Pancreas (tissue), 10 donors: ENCODE measurements at regions not wholly inside any gene's neighbourhood (a gene's known extent, or its start where the extent isn't known, plus 50 kb on each side); places are given as distances from the start of the nearest gene placed in this dataset.

ENCODE experiments used
- ATAC-seq, 4 donors: fragments of 200-7000 bp; cut with Tn5 transposase; one replicate each; pipeline versions ENCODE4 v1.8.0 to v1.9.1; 2020; ENCODE audit warnings: mild to moderate bottlenecking in 4 of 4, moderate library complexity in 4 of 4
- DNase-seq, 6 donors: peaks; one replicate each; pipeline ENCODE4 v3.0.0-alpha.2; 2020
- FAIRE-seq: peaks from 2 replicates; lab custom pipeline; 2012; peaks lifted over from hg19 to GRCh38; lab: Jason Lieb, UNC
- H3K27ac ChIP-seq, 4 donors: fragments of 200-600 bp; sonication (generic); 1 replicate in 3 of 4; 2 replicates in 1 of 4; pipeline versions ENCODE4 v1.5.0 to v1.8.0; 2020
- H3K27me3 ChIP-seq, 4 donors: fragments of 200-600 bp; one replicate each; pipeline ENCODE4 v1.8.0; 2021
- H3K36me3 ChIP-seq, 3 donors: fragments of 200-600 bp; sonication (generic) in 1 of 3; one replicate each; pipeline versions ENCODE4 v1.5.0 to v1.8.0; 2020 to 2021
- H3K4me1 ChIP-seq, 3 donors: fragments of 200-600 bp; one replicate each; pipeline ENCODE4 v1.8.0; 2021
- H3K4me3 ChIP-seq, 4 donors: fragments of 200-600 bp; sonication (generic) in 2 of 4; one replicate each; pipeline versions ENCODE4 v1.5.0 to v1.8.0; 2020 to 2021
- H3K9me3 ChIP-seq, 4 donors: fragments of 200-600 bp; one replicate each; pipeline ENCODE4 v1.8.0; 2021
- WGBS, 2 donors: extraction: QIAGEN DNeasy Blood & Tissue Kit; methylation state at CpG; one replicate each; pipeline ENCODE4 v1.1.7; 2013; 5-methylcytosine and 5-hydroxymethylcytosine counted together
- intact Hi-C, 3 donors: fragments of 100-400 bp; cut with DNase I; formaldehyde crosslinking; loops; one replicate each; pipeline versions ENCODE4 v1.11.1 to v1.14.2; 2022
- TF ChIP-seq, protein P1 (sequence below), 4 donors: fragments of 200-600 bp; sonication (generic) in 3 of 4; IDR thresholded peaks; one replicate each; pipeline versions ENCODE4 v1.5.0 to v1.8.0; 2021; ENCODE audit warnings: antibody characterized with exemption in 4 of 4
- donor health status: healthy with polysubstance abuse.
- donor health status: DM: no; HTN: no; CAD: no; lungs with moderate emphysema.
- donor health status: DM: no; HTN: no; CAD: no.
- donor health status: control.
- donor health status: control.
- donor health status: Bipolar disorder and iron deficiency.
- donor health status: DM: yes; HTN: yes; CAD: no.
- donor health status: DM: no; HTN: no; CAD: no.
- donor health status: DM: no; HTN: no; CAD: no.
- donor health status: DM: yes; HTN: yes; CAD: no.

DNA sequence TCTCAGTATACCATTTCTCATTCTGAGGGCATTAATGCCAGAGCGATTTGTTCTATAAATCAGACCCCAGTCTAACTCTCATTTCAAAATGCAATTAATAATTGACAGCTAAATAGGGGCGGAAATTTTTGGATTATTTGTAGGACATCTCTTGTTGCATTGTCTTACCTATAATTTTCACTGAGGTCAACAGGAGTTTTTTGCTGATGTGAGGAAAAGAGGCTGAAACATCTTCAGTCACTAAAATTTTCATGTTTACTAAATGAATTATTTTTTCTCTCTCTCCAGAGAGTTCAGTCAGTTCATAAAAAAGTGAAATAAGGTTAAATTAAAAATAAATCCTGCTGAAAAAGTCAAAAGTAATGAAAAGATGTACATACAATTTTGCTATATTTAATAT is 295.9 kb downstream of the CCER1 start:
- Histone ChIP-seq H3K9me3 (no peaks in the 10 kb centered on the region), H3K4me3 (no peak overlapping the region), H3K4me1 (no peaks in the 10 kb centered on the region), H3K27ac (no peak overlapping the region), H3K27me3 (no peaks in the 10 kb centered on the region), H3K36me3 (no peaks in the 10 kb centered on the region)
- ATAC-seq (no peak), DNase-seq (no peak), FAIRE-seq (no peak)
- intact Hi-C loops, result no loop called here
- TF ChIP-seq, protein P1, sequence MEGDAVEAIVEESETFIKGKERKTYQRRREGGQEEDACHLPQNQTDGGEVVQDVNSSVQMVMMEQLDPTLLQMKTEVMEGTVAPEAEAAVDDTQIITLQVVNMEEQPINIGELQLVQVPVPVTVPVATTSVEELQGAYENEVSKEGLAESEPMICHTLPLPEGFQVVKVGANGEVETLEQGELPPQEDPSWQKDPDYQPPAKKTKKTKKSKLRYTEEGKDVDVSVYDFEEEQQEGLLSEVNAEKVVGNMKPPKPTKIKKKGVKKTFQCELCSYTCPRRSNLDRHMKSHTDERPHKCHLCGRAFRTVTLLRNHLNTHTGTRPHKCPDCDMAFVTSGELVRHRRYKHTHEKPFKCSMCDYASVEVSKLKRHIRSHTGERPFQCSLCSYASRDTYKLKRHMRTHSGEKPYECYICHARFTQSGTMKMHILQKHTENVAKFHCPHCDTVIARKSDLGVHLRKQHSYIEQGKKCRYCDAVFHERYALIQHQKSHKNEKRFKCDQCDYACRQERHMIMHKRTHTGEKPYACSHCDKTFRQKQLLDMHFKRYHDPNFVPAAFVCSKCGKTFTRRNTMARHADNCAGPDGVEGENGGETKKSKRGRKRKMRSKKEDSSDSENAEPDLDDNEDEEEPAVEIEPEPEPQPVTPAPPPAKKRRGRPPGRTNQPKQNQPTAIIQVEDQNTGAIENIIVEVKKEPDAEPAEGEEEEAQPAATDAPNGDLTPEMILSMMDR (IDR thresholded peaks at IDR 0.05), result no peak
- WGBS, 2 donors, result 69 to 91% methylated on average over 2 of the region's 2 CpGs

DNA sequence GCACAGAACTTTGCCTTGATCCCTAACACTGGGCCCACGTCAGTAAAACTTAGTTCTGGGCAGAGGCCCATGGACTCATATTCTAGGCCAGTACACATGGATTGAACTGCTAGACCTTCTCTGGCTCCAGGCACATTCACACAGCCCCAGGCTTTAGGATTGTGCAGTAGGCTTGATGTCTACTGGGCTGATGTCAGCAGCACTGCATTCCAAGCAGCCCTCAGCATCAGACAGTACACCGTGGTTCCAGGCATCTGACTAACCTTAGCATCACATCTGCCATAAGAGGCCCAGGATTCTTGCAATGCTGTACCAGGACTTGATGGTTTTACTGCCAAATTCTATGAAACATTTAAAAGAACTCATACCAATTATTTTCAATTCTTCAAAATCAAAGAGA is 301.9 kb downstream of the CCER1 start:
- Histone ChIP-seq H3K4me1 (no peaks in the 10 kb centered on the region), H3K36me3 (no peaks in the 10 kb centered on the region), H3K27me3 (no peaks in the 10 kb centered on the region), H3K4me3 (no peak overlapping the region), H3K27ac (no peak overlapping the region), H3K9me3 (no peaks in the 10 kb centered on the region)
- no peak for FAIRE-seq
- intact Hi-C loops, result no loop called here
- TF ChIP-seq, protein P1 (IDR thresholded peaks at IDR 0.05), result no peak
- no peak for ATAC-seq
- no peak for DNase-seq
- 55 to 80% methylated on average over 2 of the region's 2 CpGs for WGBS, 2 donors

DNA sequence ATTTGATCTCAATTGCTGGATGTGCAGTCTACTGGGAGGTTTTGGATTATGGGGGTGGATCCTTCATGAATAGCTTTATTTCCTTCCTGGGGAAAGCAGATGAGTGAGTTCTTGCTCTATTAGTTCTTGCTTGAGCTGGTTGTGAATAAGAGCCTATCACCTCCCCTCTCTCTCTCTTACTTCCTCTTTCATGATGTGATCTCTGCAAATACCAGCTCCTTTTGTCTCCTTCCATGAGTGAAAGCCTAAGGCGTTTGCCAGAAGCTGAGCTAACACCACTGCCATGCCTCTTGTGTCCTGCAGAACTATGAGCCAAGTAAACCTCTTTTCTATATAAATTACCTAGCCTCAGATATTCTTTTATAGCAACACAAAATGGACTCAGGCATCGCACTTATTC is 302.7 kb downstream of the CCER1 start:
- DNase-seq (no peak), ATAC-seq (no peak), FAIRE-seq (no peak)
- Histone ChIP-seq H3K4me1 (no peaks in the 10 kb centered on the region), H3K36me3 (no peaks in the 10 kb centered on the region), H3K9me3 (no peaks in the 10 kb centered on the region), H3K27ac (no peak overlapping the region), H3K4me3 (no peak overlapping the region), H3K27me3 (no peaks in the 10 kb centered on the region)
- 55 to 66% methylated on average over 2 of the region's 2 CpGs for WGBS, 2 donors
- TF ChIP-seq, protein P1 (IDR thresholded peaks at IDR 0.05), result no peak
- intact Hi-C loops, result no loop called here

DNA sequence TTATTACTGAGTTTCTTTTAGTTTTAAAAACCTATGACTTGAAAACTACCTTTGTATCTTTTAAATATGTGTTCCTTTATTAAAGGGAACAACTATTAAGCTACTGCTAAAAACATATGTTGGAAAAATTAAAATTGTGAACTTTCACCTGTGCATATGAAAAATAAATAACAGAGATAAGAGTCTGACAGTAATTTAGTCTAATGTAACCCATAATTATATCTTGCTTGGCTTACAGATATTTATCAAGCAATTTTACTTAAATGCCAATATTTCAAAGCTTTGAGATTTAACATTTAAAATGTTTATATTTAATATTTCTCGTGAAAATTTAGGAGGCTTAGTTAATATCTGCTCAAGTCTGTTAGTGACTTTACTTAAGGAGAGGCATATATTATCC is 309.8 kb downstream of the CCER1 start:
- H3K36me3 ChIP-seq, result no peaks in the 10 kb centered on the region
- no peak overlapping the region for H3K27ac ChIP-seq
- no peak overlapping the region for H3K4me3 ChIP-seq
- H3K4me1 ChIP-seq, result no peaks in the 10 kb centered on the region
- no peak for DNase-seq
- TF ChIP-seq, protein P1 (IDR thresholded peaks at IDR 0.05), result no peak
- H3K9me3 ChIP-seq, result no peaks in the 10 kb centered on the region
- H3K27me3 ChIP-seq, result no peaks in the 10 kb centered on the region
- no peak for ATAC-seq
- WGBS, 2 donors, result 43 to 53% methylated on average over 1 of the region's 1 CpG
- intact Hi-C loops, result no loop called here
- no peak for FAIRE-seq

DNA sequence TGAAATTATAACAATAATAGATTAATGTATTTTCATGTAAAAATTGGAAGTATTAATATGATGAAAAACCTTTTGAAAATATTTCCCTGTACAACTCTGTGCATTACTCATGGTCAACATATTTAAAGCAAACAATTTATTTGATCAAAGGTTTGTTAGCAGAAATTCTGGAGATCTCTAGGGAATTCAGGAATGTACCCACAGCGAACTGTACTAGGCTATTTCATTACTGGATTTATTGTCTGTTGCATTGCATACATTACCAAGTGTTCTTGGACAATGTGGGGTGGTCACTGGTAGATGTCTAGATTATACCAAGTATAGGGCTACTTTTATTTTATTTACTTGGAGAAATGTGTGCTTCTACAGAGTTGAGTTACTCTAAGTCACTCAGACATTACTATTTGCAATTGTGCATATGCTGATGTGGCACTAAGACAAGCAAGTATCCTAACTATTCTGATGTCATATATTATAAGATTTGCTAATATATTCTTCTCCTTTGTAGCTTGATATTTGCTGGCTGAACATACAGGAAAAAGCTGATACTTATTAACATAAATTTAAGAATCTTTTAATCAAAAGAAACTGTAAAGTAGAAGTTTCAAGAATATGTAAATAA is 323.3 kb downstream of the CCER1 start:
- FAIRE-seq (no peak), DNase-seq (no peak), ATAC-seq (no peak)
- intact Hi-C loops, result no loop called here
- TF ChIP-seq, protein P1 (IDR thresholded peaks at IDR 0.05), result no peak
- H3K36me3 ChIP-seq, result no peaks in the 10 kb centered on the region
- no peaks in the 10 kb centered on the region for H3K9me3 ChIP-seq
- 1 to 40% methylated on average over 1 of the region's 1 CpG for WGBS, 2 donors
- no peaks in the 10 kb centered on the region for H3K4me1 ChIP-seq
- no peak overlapping the region for H3K4me3 ChIP-seq
- H3K27me3 ChIP-seq, result no peaks in the 10 kb centered on the region
- H3K27ac ChIP-seq, result no peak overlapping the region
